ENCODE measurements at regions not wholly inside any gene's neighbourhood (a gene's known extent, or its start where the extent isn't known, plus 50 kb on each side); places are given as distances from the start of the nearest gene placed in this dataset.

DNA sequence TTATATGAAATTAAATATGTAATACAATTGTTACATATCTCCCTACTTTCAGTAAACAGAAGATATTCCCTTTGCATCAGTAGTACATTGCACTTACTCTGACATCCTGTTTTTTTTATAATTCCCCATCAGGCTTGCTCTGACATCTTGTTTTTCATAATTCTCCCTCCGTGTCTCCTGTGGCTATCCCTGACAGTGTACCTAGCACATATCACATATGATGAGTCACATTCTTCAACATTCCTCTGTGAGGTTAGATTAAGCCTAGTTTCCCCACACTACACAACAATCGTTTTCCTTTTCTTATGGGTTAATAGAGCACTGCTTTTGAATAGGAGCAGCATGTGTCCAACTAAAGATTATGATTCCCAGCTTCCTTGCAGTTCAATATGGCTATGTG, 250.6 kb upstream of the NPVF start:
- POLR2A ChIA-PET (ENCODE audit: low non-redundant PET): no interaction called here
- BruUV-seq (replicated peaks): no TSS peak

DNA sequence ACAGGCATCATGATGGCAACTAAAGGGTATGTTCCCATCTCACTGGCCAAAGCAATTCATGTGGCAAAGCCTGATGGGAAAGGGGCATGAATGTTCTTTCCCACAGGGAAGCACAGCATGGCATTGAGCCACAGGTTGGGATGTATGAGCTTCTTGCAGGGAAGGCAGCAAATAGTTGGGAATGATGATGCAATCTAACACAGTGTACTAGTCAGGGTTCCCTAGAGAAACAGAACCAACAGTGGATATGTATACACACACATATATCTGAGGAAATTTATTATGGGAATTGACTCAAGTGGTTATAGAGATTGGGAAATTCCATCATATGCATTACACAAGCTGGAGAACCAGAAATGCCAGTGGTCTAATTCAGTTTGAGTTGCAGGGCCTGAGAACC, 253.6 kb upstream of the NPVF start:
- POLR2A ChIA-PET (ENCODE audit: low non-redundant PET): no interaction called here

More for the DNA sequence above, 250.6 kb upstream of the NPVF start:
- no peak overlapping the region for H3K4me3 ChIP-seq (ENCODE audit: low read depth, low read length, poor library complexity, severe bottlenecking)
- H3K36me3 ChIP-seq (ENCODE audit: insufficient read depth, low read length, poor library complexity, severe bottlenecking): no peaks in the 10 kb centered on the region
- intact Hi-C loops (cut with micrococcal nuclease; ENCODE audit: unreplicated experiment): no loop called here
- CTCF ChIA-PET: no interaction called here
- no peaks in the 10 kb centered on the region for H3K9me3 ChIP-seq (ENCODE audit: low read depth, low read length, poor library complexity, severe bottlenecking)
- TF ChIP-seq EZH2 (IDR thresholded peaks at IDR 0.05; ENCODE audit: borderline replicate concordance, low read depth, low read length, poor library complexity, severe bottlenecking): no peak
- TF ChIP-seq, protein P1, sequence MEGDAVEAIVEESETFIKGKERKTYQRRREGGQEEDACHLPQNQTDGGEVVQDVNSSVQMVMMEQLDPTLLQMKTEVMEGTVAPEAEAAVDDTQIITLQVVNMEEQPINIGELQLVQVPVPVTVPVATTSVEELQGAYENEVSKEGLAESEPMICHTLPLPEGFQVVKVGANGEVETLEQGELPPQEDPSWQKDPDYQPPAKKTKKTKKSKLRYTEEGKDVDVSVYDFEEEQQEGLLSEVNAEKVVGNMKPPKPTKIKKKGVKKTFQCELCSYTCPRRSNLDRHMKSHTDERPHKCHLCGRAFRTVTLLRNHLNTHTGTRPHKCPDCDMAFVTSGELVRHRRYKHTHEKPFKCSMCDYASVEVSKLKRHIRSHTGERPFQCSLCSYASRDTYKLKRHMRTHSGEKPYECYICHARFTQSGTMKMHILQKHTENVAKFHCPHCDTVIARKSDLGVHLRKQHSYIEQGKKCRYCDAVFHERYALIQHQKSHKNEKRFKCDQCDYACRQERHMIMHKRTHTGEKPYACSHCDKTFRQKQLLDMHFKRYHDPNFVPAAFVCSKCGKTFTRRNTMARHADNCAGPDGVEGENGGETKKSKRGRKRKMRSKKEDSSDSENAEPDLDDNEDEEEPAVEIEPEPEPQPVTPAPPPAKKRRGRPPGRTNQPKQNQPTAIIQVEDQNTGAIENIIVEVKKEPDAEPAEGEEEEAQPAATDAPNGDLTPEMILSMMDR (conservative IDR thresholded peaks at IDR 0.05; ENCODE audit: low read depth, low read length): no peak
- no peak for DNase-seq (ENCODE audit: low spot score)
- no peak overlapping the region for H3K27ac ChIP-seq (ENCODE audit: low read depth, low read length, poor library complexity, severe bottlenecking)
- no peaks in the 10 kb centered on the region for H3K4me1 ChIP-seq (ENCODE audit: insufficient read depth, low read length, poor library complexity, severe bottlenecking)
- peaks cover 9% of the 10 kb centered on the region for H3K27me3 ChIP-seq (replicated peaks; ENCODE audit: insufficient read depth, low read depth, low read length, poor library complexity)

DNA sequence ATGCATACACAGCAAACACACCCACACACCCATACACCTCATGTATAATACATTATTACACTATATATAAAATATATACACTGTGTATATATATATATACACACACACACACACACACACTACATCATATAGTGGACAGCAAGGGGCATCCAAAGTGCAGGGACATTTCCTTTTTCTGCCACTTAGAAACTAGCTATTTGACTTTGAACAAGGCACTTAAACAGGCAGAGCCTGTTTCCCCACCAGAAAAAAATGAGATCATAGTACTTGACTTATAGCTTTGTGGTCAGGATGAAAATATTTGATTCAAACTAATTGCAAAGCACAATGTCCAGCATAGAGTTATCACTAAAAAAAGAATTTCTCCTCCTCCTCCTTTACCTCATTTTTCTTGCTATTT, 254.3 kb upstream of the NPVF start:
- POLR2A ChIA-PET (ENCODE audit: low non-redundant PET): no interaction called here
- no peak overlapping the region for H3K4me3 ChIP-seq (ENCODE audit: low read depth, low read length, poor library complexity, severe bottlenecking)

More for the DNA sequence above, 253.6 kb upstream of the NPVF start:
- no peak overlapping the region for H3K4me3 ChIP-seq (ENCODE audit: low read depth, low read length, poor library complexity, severe bottlenecking)
- DNase-seq (ENCODE audit: low spot score): no peak
- TF ChIP-seq EZH2 (IDR thresholded peaks at IDR 0.05; ENCODE audit: borderline replicate concordance, low read depth, low read length, poor library complexity, severe bottlenecking): no peak
- TF ChIP-seq, protein P1 (conservative IDR thresholded peaks at IDR 0.05; ENCODE audit: low read depth, low read length): no peak
- peaks cover 35% of the 10 kb centered on the region for H3K27me3 ChIP-seq (replicated peaks; ENCODE audit: insufficient read depth, low read depth, low read length, poor library complexity)
- no peak overlapping the region for H3K27ac ChIP-seq (ENCODE audit: low read depth, low read length, poor library complexity, severe bottlenecking)
- intact Hi-C loops (cut with micrococcal nuclease; ENCODE audit: unreplicated experiment): no loop called here
- CTCF ChIA-PET: no interaction called here
- no peaks in the 10 kb centered on the region for H3K9me3 ChIP-seq (ENCODE audit: low read depth, low read length, poor library complexity, severe bottlenecking)
- H3K4me1 ChIP-seq (ENCODE audit: insufficient read depth, low read length, poor library complexity, severe bottlenecking): no peaks in the 10 kb centered on the region
- no peaks in the 10 kb centered on the region for H3K36me3 ChIP-seq (ENCODE audit: insufficient read depth, low read length, poor library complexity, severe bottlenecking)
- no TSS peak for BruUV-seq (replicated peaks)

More for the DNA sequence above, 254.3 kb upstream of the NPVF start:
- H3K27ac ChIP-seq (ENCODE audit: low read depth, low read length, poor library complexity, severe bottlenecking): no peak overlapping the region
- CTCF ChIA-PET: no interaction called here
- no peaks in the 10 kb centered on the region for H3K9me3 ChIP-seq (ENCODE audit: low read depth, low read length, poor library complexity, severe bottlenecking)
- DNase-seq (ENCODE audit: low spot score): no peak
- no peaks in the 10 kb centered on the region for H3K4me1 ChIP-seq (ENCODE audit: insufficient read depth, low read length, poor library complexity, severe bottlenecking)
- H3K27me3 ChIP-seq (replicated peaks; ENCODE audit: insufficient read depth, low read depth, low read length, poor library complexity): peaks cover 43% of the 10 kb centered on the region
- BruUV-seq (replicated peaks): no TSS peak
- intact Hi-C loops (cut with micrococcal nuclease; ENCODE audit: unreplicated experiment): no loop called here
- no peak for TF ChIP-seq EZH2 (IDR thresholded peaks at IDR 0.05; ENCODE audit: borderline replicate concordance, low read depth, low read length, poor library complexity, severe bottlenecking)
- TF ChIP-seq, protein P1 (conservative IDR thresholded peaks at IDR 0.05; ENCODE audit: low read depth, low read length): no peak
- H3K36me3 ChIP-seq (ENCODE audit: insufficient read depth, low read length, poor library complexity, severe bottlenecking): no peaks in the 10 kb centered on the region
